DOHH2 (cell line): ENCODE measurements at regions not wholly inside any gene's neighbourhood (a gene's known extent, or its start where the extent isn't known, plus 50 kb on each side); places are given as distances from the start of the nearest gene placed in this dataset.

Experiments
- H3F3A ChIP-seq: fragments of 200-600 bp; sonication (generic), shearing (Covaris generic); 2 replicates; pipeline ENCODE4 v1.6.0; 2016; ENCODE audit warnings: antibody characterized with exemption, mild to moderate bottlenecking; ENCODE audit not compliant: control insufficient read depth, insufficient read depth
- H3K27ac ChIP-seq: fragments of 200-600 bp; sonication (generic); 2 replicates; pipeline ENCODE4 v1.5.1; 2014; ENCODE audit warnings: low read depth, mild to moderate bottlenecking, low read length, moderate library complexity
- H3K27me3 ChIP-seq: fragments of 200-600 bp; sonication (generic); 2 replicates; pipeline ENCODE4 v1.6.1; 2014; ENCODE audit warnings: mild to moderate bottlenecking, low read length, mixed read lengths; ENCODE audit not compliant: control insufficient read depth
- H3K36me3 ChIP-seq: fragments of 200-600 bp; sonication (generic); 2 replicates; pipeline ENCODE4 v1.6.1; 2014; ENCODE audit warnings: mild to moderate bottlenecking, low read length, moderate library complexity, mixed read lengths; ENCODE audit not compliant: control insufficient read depth
- H3K4me1 ChIP-seq: fragments of 200-600 bp; sonication (generic); 2 replicates; pipeline ENCODE4 v1.6.1; 2014; ENCODE audit warnings: mild to moderate bottlenecking, low read length, mixed read lengths; ENCODE audit not compliant: control insufficient read depth
- H3K4me2 ChIP-seq: fragments of 200-600 bp; sonication (generic); 2 replicates; pipeline ENCODE4 v1.6.0; 2014; ENCODE audit warnings: mild to moderate bottlenecking, low read length, moderate library complexity
- H3K4me3 ChIP-seq: fragments of 200-600 bp; sonication (generic); 2 replicates; pipeline ENCODE4 v1.5.1; 2014; ENCODE audit warnings: mild to moderate bottlenecking, low read length, mixed read lengths
- H3K79me2 ChIP-seq: fragments of 200-600 bp; sonication (generic); 2 replicates; pipeline ENCODE4 v1.6.1; 2014; ENCODE audit warnings: mild to moderate bottlenecking, low read length, mixed read lengths; ENCODE audit not compliant: control insufficient read depth
- H3K9me2 ChIP-seq: fragments of 200-600 bp; sonication (generic); replicated peaks from 2 replicates; pipeline ENCODE4 v1.6.1; 2014; ENCODE audit warnings: mild to moderate bottlenecking, low read length, mixed read lengths; ENCODE audit not compliant: control insufficient read depth
- H3K9me3 ChIP-seq: fragments of 200-600 bp; sonication (generic); 2 replicates; pipeline ENCODE4 v1.6.1; 2014; ENCODE audit warnings: antibody characterized with exemption, low read length, mixed read lengths; ENCODE audit not compliant: control insufficient read depth, insufficient read depth
- H4K20me1 ChIP-seq: fragments of 200-600 bp; sonication (generic); 2 replicates; pipeline ENCODE4 v1.6.0; 2014; ENCODE audit warnings: low read depth, mild to moderate bottlenecking, antibody characterized with exemption, low read length, moderate library complexity; ENCODE audit not compliant: control insufficient read depth, insufficient read depth
- EZH2phosphoT487 ChIP-seq: fragments of 200-600 bp; sonication (generic); IDR thresholded peaks from 2 replicates; pipeline ENCODE4 v1.6.1; 2017; ENCODE audit warnings: borderline replicate concordance, mild to moderate bottlenecking, antibody characterized with exemption, low read length, moderate library complexity, mixed read lengths
- TF ChIP-seq, protein P1 (sequence below): fragments of 200-600 bp; sonication (generic); IDR thresholded peaks from one replicate; pipeline ENCODE4 v1.5.1; 2014; ENCODE audit warnings: antibody characterized with exemption, mild to moderate bottlenecking, low read depth, low read length; ENCODE audit not compliant: poor library complexity, severe bottlenecking

DNA sequence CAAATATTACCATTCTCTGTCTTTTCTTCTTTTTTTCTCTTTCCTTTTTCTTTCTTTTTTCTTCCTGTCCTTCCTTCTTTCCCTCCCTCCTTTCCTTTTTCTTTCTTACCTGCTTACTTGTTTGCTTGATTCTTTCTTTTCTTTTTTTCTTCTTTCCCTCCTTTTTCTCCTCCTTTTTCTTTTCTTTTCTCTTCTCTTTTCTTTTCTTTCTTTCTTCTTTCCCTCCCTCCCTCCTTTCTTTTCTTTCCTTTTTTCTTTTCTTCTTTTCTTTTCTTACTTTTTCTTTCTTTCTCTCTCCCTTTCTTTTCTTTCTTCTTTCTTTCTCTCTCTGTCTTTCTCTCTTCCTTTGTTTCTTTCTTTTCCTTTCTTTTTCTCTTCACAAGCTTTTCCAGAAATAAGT, 697.4 kb upstream of the ADGRL3 start:
- Histone ChIP-seq H3K4me2 (no peak overlapping the region), H3K79me2 (no peaks in the 10 kb centered on the region), H4K20me1 (no peaks in the 10 kb centered on the region), H3K4me1 (no peaks in the 10 kb centered on the region), H3F3A (no peaks in the 10 kb centered on the region), H3K9me2 (no peaks in the 10 kb centered on the region), H3K27ac (no peak overlapping the region), H3K36me3 (no peaks in the 10 kb centered on the region), H3K27me3 (no peaks in the 10 kb centered on the region), H3K9me3 (no peaks in the 10 kb centered on the region; the same call in 1 of the 2 replicates), H3K4me3 (no peak overlapping the region)
- TF ChIP-seq, protein P1, sequence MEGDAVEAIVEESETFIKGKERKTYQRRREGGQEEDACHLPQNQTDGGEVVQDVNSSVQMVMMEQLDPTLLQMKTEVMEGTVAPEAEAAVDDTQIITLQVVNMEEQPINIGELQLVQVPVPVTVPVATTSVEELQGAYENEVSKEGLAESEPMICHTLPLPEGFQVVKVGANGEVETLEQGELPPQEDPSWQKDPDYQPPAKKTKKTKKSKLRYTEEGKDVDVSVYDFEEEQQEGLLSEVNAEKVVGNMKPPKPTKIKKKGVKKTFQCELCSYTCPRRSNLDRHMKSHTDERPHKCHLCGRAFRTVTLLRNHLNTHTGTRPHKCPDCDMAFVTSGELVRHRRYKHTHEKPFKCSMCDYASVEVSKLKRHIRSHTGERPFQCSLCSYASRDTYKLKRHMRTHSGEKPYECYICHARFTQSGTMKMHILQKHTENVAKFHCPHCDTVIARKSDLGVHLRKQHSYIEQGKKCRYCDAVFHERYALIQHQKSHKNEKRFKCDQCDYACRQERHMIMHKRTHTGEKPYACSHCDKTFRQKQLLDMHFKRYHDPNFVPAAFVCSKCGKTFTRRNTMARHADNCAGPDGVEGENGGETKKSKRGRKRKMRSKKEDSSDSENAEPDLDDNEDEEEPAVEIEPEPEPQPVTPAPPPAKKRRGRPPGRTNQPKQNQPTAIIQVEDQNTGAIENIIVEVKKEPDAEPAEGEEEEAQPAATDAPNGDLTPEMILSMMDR, result no peak
- no peak for TF ChIP-seq EZH2phosphoT487

DNA sequence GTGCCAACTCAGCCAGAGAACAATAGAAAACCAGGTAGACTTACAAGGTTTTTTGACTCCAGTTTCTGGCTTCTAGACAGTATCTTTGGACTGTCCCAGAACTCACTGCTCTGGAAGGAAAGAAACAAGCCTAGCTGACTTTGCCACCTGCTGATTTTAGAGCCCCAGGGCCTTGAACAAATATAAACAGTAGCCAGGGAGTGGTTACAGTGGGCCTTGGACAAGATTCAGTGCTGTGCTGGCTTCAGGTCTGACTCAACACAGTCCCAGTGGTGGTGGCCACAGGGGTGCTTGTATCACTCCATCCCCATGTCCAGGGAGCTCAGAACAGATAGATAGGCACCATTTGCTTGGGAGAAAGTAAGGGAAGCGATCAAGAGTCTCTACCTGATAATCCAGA, 694.1 kb upstream of the ADGRL3 start:
- H3K9me2 ChIP-seq, result no peaks in the 10 kb centered on the region

DNA sequence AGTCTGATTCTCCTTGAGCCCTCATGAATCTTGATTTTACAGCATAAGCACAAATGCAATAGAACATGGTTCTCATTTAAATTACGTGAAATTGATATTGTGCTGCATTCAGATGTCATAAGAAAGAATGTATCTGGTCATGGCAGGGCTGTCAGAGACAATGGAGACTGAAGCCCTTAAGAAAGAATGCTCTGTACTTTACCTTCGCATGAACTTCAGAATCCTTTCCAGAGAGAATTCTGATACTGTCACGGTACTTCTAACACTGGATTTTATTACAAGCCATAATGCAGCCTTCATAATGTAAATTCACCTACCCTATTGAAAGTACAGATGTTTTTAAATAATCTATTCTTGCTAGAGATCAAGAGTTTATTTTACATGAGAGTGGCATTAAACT, 677.9 kb upstream of the ADGRL3 start:
- no peaks in the 10 kb centered on the region for H3K9me2 ChIP-seq
- no peaks in the 10 kb centered on the region for H3K9me3 ChIP-seq
- H3K79me2 ChIP-seq, result no peaks in the 10 kb centered on the region
- H3K27me3 ChIP-seq, result no peaks in the 10 kb centered on the region
- H3F3A ChIP-seq, result no peaks in the 10 kb centered on the region
- H3K4me3 ChIP-seq, result no peak overlapping the region
- H3K4me2 ChIP-seq, result no peak overlapping the region
- no peaks in the 10 kb centered on the region for H4K20me1 ChIP-seq
- no peaks in the 10 kb centered on the region for H3K36me3 ChIP-seq
- no peak overlapping the region for H3K27ac ChIP-seq
- no peaks in the 10 kb centered on the region for H3K4me1 ChIP-seq
- TF ChIP-seq, protein P1, result no peak
- no peak for TF ChIP-seq EZH2phosphoT487

More for the DNA sequence above, 694.1 kb upstream of the ADGRL3 start:
- no peak for TF ChIP-seq EZH2phosphoT487
- TF ChIP-seq, protein P1, result no peak
- Histone ChIP-seq H3K4me2 (no peak overlapping the region), H3K36me3 (no peaks in the 10 kb centered on the region), H3F3A (no peaks in the 10 kb centered on the region), H3K4me3 (no peak overlapping the region), H3K79me2 (no peaks in the 10 kb centered on the region), H3K9me3 (no peaks in the 10 kb centered on the region; the same call in 1 of the 2 replicates), H4K20me1 (no peaks in the 10 kb centered on the region), H3K27ac (no peak overlapping the region), H3K4me1 (no peaks in the 10 kb centered on the region), H3K27me3 (no peaks in the 10 kb centered on the region)
